Testis (tissue), 2 donors: ENCODE measurements at regions not wholly inside any gene's neighbourhood (a gene's known extent, or its start where the extent isn't known, plus 50 kb on each side); places are given as distances from the start of the nearest gene placed in this dataset.

Experiments
- DNase-seq: peaks from one replicate; pipeline ENCODE4 v3.0.0-alpha.2; 2019
- H3K27ac ChIP-seq, 2 donors: fragments of 200-600 bp; sonication (generic); one replicate each; pipeline ENCODE4 v1.5.1; 2019
- H3K27me3 ChIP-seq: fragments of 200-600 bp; sonication (generic); one replicate; pipeline ENCODE4 v1.5.1; 2019
- H3K36me3 ChIP-seq: fragments of 200-600 bp; sonication (generic); one replicate; pipeline ENCODE4 v1.5.1; 2017; ENCODE audit warnings: low read depth; ENCODE audit errors: missing control alignments
- H3K4me1 ChIP-seq: fragments of 200-600 bp; sonication (generic); one replicate; pipeline ENCODE4 v1.5.1; 2019
- H3K4me3 ChIP-seq, 2 donors: fragments of 200-600 bp; sonication (generic); one replicate each; pipeline ENCODE4 v1.5.1; 2017 to 2019
- H3K9me3 ChIP-seq: fragments of 200-600 bp; sonication (generic); one replicate; pipeline ENCODE4 v1.5.1; 2017
- CTCF ChIP-seq, 3 experiments: fragments of 450-650 bp in 2 of 3; fragments of 200-600 bp in 1 of 3; sonication (generic) in 1 of 3; IDR thresholded peaks; one replicate each; pipeline ENCODE4 v1.5.1; 2016 to 2019; ENCODE audit warnings: antibody characterized with exemption in 3 of 3, mild to moderate bottlenecking in 2 of 3, moderate library complexity in 1 of 3
- POLR2A ChIP-seq: fragments of 450-650 bp; IDR thresholded peaks from one replicate; pipeline ENCODE4 v1.6.1; 2017; ENCODE audit warnings: antibody characterized with exemption, mild to moderate bottlenecking, moderate library complexity
- WGBS, 2 donors: methylation state at CpG; one replicate each; pipeline ENCODE4 v1.1.5; 2018; 5-methylcytosine and 5-hydroxymethylcytosine counted together
- intact Hi-C: fragments of 100-400 bp; cut with DNase I; formaldehyde crosslinking; loops from one replicate; pipeline ENCODE4 v1.15.1; 2023; ENCODE audit warnings: low total_unique reads

GRCh38 chr18:68447286-68447685 lies 267.6 kb downstream of the TMX3 start:
- H3K4me1 ChIP-seq: no peaks in the 10 kb centered on the region
- no peaks in the 10 kb centered on the region for H3K27me3 ChIP-seq
- intact Hi-C loops: no loop called here
- WGBS, 2 donors: 83 to 84% methylated on average over 1 of the region's 1 CpG
- no peak overlapping the region for H3K4me3 ChIP-seq
- DNase-seq: no peak
- no peaks in the 10 kb centered on the region for H3K36me3 ChIP-seq
- no peak overlapping the region for H3K27ac ChIP-seq
- H3K9me3 ChIP-seq: no peaks in the 10 kb centered on the region
- no peak for TF ChIP-seq CTCF (IDR thresholded peaks at IDR 0.05)
- TF ChIP-seq POLR2A: no peak

GRCh38 chr18:68445668-68446426 lies 269.1 kb downstream of the TMX3 start:
- TF ChIP-seq POLR2A (no peak), CTCF (IDR thresholded peaks at IDR 0.05) (no peak)
- Histone ChIP-seq H3K27me3 (no peaks in the 10 kb centered on the region), H3K9me3 (no peaks in the 10 kb centered on the region), H3K4me1 (no peaks in the 10 kb centered on the region), H3K27ac (no peak overlapping the region), H3K4me3 (no peak overlapping the region), H3K36me3 (no peaks in the 10 kb centered on the region)
- 89 to 93% methylated on average over 6 of the region's 6 CpGs for WGBS, 2 donors
- intact Hi-C loops: no loop called here
- DNase-seq: no peak

DNA sequence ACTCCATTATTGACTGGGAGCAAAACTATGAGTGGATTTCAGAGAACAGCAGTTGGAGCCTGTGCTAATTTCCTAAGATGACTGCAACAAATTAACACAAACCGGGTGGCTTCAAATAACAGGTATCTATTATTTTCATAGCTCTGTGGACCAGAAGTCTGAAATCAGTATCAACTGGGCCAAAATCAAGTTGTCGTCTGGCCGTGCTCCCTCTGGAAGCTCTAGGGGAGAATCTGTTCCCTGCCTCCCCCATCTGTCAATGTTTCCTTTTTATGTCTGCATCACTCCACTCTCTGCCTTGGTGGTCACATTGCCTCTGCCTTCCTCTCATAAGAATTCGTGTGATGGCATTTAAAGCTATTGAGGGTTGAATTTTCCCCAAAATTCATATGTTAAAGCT lies 269.8 kb downstream of the TMX3 start:
- Histone ChIP-seq H3K9me3 (no peaks in the 10 kb centered on the region), H3K27me3 (no peaks in the 10 kb centered on the region), H3K36me3 (no peaks in the 10 kb centered on the region), H3K4me1 (no peaks in the 10 kb centered on the region), H3K27ac (no peak overlapping the region), H3K4me3 (no peak overlapping the region)
- no peak for TF ChIP-seq CTCF (IDR thresholded peaks at IDR 0.05)
- TF ChIP-seq POLR2A: no peak
- intact Hi-C loops: no loop called here
- 81 to 83% methylated on average over 4 of the region's 4 CpGs for WGBS, 2 donors
- no peak for DNase-seq

GRCh38 chr18:68441241-68441640 lies 273.7 kb downstream of the TMX3 start:
- DNase-seq: no peak
- H3K4me1 ChIP-seq: no peaks in the 10 kb centered on the region
- intact Hi-C loops: no loop called here
- H3K9me3 ChIP-seq: no peaks in the 10 kb centered on the region
- no peak for TF ChIP-seq POLR2A
- TF ChIP-seq CTCF (IDR thresholded peaks at IDR 0.05): no peak
- H3K36me3 ChIP-seq: no peaks in the 10 kb centered on the region
- WGBS, 2 donors: 81 to 89% methylated on average over 3 of the region's 3 CpGs
- no peaks in the 10 kb centered on the region for H3K27me3 ChIP-seq
- no peak overlapping the region for H3K27ac ChIP-seq
- H3K4me3 ChIP-seq: no peak overlapping the region

DNA sequence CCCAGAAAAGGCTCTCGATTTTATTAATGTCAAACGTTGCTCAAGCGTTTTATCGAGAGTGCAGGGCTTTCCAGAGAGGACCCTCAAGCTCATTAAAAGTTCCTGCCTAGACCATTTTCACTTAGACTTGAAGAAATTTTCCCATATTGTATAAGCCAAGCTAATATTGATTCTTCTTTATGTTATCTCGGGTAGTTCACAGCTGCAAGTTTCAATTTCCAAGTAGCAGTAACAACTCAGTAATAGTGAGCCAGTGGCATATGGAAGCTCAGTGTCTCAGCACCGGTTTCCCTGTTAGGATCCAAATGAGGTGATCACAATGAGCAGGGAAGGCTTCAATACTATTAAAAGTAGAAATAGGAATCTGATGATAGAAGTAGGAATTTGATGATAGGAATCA lies 274.5 kb downstream of the TMX3 start:
- intact Hi-C loops: no loop called here
- 67% methylated on average over 6 of the region's 6 CpGs for WGBS, 2 donors

More for the DNA sequence above, 274.5 kb downstream of the TMX3 start:
- H3K27ac ChIP-seq: no peak overlapping the region
- H3K36me3 ChIP-seq: no peaks in the 10 kb centered on the region
- no peak for DNase-seq
- no peaks in the 10 kb centered on the region for H3K9me3 ChIP-seq
- H3K27me3 ChIP-seq: no peaks in the 10 kb centered on the region
- H3K4me3 ChIP-seq: no peak overlapping the region
- TF ChIP-seq POLR2A (no peak), CTCF (IDR thresholded peaks at IDR 0.05) (no peak)
- no peaks in the 10 kb centered on the region for H3K4me1 ChIP-seq
